ENCODE measurements at regions not wholly inside any gene's neighbourhood (a gene's known extent, or its start where the extent isn't known, plus 50 kb on each side); places are given as distances from the start of the nearest gene placed in this dataset.

- CTCF ChIA-PET: no interaction called here
- TF ChIP-seq ARNT (IDR thresholded peaks at IDR 0.05) (no peak), PKNOX1 (IDR thresholded peaks at IDR 0.05) (peak; percentile 78), CTBP1 (IDR thresholded peaks at IDR 0.05; ENCODE audit: borderline replicate concordance) (no peak), FOXA1 (IDR thresholded peaks at IDR 0.05) (peak; percentile 62; the same call in 1 of the 2 replicates)
- no peak for DNase-seq (ENCODE audit: extremely low spot score)
- POLR2A ChIA-PET: interaction anchor here (1.1 kb wide), 1 partner anchor 94 kb away, joined by 3 read pairs; the partner anchor contains the start of gene TBC1D5
These were observed 93.7 kb upstream of the TBC1D5 start for GRCh38 chr3:17836092-17836491.

DNA sequence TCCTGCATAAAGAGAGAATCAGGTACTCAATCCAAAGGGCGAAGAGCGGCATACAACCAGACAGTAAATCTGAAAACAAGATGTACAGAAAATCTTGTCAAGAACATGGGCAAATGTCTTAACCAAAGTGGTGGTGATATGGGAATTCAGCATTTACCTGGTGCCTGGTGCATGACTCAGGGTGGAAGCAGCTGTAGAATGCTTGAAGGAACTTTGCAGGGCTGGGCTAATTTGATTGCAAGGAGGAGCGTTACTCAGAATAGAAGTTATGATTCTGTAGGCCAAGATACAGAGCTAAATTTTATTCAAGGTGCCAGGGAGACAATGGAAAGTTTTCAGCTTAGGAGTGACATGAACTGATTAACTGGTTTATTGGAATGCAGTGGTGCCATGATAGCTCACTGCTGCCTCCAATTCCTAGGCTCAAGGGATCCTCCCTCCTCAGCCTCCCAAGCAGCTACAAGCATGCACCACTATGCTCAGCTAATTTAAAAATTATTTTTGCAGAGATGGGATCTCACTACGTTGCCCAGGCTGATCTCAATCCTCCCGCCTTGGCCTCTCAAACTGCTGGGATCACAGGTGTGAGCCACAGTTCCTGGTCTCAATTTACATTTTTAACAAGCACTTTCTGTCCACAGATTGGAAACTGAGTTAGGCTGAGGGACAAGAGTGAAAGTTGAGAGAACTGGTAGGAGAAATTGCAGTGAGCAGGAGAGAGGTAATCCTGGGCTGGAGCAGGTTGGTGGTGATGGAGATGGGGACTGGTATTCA is 91.5 kb upstream of the TBC1D5 start:
- no peak for DNase-seq (ENCODE audit: extremely low spot score)
- ChIA-PET CTCF (no interaction called here), POLR2A (no interaction called here)
- TF ChIP-seq NFRKB (IDR thresholded peaks at IDR 0.05): no peak
- no peak for TF ChIP-seq BHLHE40 (IDR thresholded peaks at IDR 0.05; ENCODE audit: borderline replicate concordance)
- TF ChIP-seq FOXM1 (IDR thresholded peaks at IDR 0.05; ENCODE audit: borderline replicate concordance): no peak
- TF ChIP-seq SUZ12 (IDR thresholded peaks at IDR 0.05): no peak
- TF ChIP-seq ZNF384 (IDR thresholded peaks at IDR 0.05): no peak
- TF ChIP-seq FOXK2 (IDR thresholded peaks at IDR 0.05): no peak
- no peak for TF ChIP-seq ELF4 (IDR thresholded peaks at IDR 0.05)
- no peak for TF ChIP-seq LEF1 (IDR thresholded peaks at IDR 0.05; ENCODE audit: borderline replicate concordance)
- TF ChIP-seq HDGF (IDR thresholded peaks at IDR 0.05; ENCODE audit: borderline replicate concordance): no peak
- no peak for TF ChIP-seq L3MBTL2 (conservative IDR thresholded peaks at IDR 0.05)
- TF ChIP-seq CTBP1 (IDR thresholded peaks at IDR 0.05; ENCODE audit: borderline replicate concordance): no peak
- no peak for TF ChIP-seq SP1 (IDR thresholded peaks at IDR 0.05)

GRCh38 chr3:17832016-17832415 is 89.6 kb upstream of the TBC1D5 start:
- DNase-seq (ENCODE audit: extremely low spot score): no peak
- TF ChIP-seq SUZ12 (IDR thresholded peaks at IDR 0.05) (no peak), BHLHE40 (IDR thresholded peaks at IDR 0.05; ENCODE audit: borderline replicate concordance) (no peak)
- ChIA-PET CTCF (no interaction called here), POLR2A (no interaction called here)

DNA sequence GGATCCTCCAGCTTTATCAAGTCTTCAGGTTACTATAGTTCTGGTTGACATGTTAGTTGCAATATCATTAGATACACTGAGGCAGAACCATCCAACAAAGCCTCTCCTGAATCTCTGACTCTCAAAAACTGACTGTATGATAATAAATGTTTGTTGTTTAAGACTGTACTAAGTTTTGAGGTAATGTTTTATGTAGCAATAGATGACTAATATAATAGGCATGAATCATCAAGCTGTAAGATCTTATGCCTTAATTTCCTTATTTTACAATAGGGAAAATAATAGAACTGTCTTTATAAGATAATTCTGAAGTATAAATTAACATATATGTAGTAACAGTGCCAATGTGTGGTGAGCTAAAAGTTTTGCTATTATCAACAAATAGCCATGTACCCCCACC is 88.9 kb upstream of the TBC1D5 start:
- TF ChIP-seq TARDBP (IDR thresholded peaks at IDR 0.05): no peak
- TF ChIP-seq FOXM1 (IDR thresholded peaks at IDR 0.05; ENCODE audit: borderline replicate concordance): no peak
- no peak for TF ChIP-seq SUZ12 (IDR thresholded peaks at IDR 0.05)
- no peak for TF ChIP-seq L3MBTL2 (conservative IDR thresholded peaks at IDR 0.05)
- TF ChIP-seq LEF1 (IDR thresholded peaks at IDR 0.05; ENCODE audit: borderline replicate concordance): no peak
- no peak for TF ChIP-seq ARNT (IDR thresholded peaks at IDR 0.05)
- TF ChIP-seq FOXK2 (IDR thresholded peaks at IDR 0.05): no peak
- no peak for TF ChIP-seq ELF4 (IDR thresholded peaks at IDR 0.05)
- no peak for TF ChIP-seq BHLHE40 (IDR thresholded peaks at IDR 0.05; ENCODE audit: borderline replicate concordance)
- DNase-seq (ENCODE audit: extremely low spot score): no peak
- ChIA-PET CTCF (no interaction called here), POLR2A (no interaction called here)

GRCh38 chr3:17830788-17831187 is 88.4 kb upstream of the TBC1D5 start:
- CTCF ChIA-PET: no interaction called here
- POLR2A ChIA-PET: no interaction called here
- DNase-seq (ENCODE audit: extremely low spot score): no peak
- TF ChIP-seq TARDBP (IDR thresholded peaks at IDR 0.05) (no peak), CTBP1 (IDR thresholded peaks at IDR 0.05; ENCODE audit: borderline replicate concordance) (no peak), ZNF384 (IDR thresholded peaks at IDR 0.05) (no peak), NFRKB (IDR thresholded peaks at IDR 0.05) (no peak), FOXK2 (IDR thresholded peaks at IDR 0.05) (no peak), ARNT (IDR thresholded peaks at IDR 0.05) (no peak), SUZ12 (IDR thresholded peaks at IDR 0.05) (no peak), ELF4 (IDR thresholded peaks at IDR 0.05) (no peak), LEF1 (IDR thresholded peaks at IDR 0.05; ENCODE audit: borderline replicate concordance) (no peak), HDGF (IDR thresholded peaks at IDR 0.05; ENCODE audit: borderline replicate concordance) (no peak), PKNOX1 (IDR thresholded peaks at IDR 0.05) (no peak), FOXA1 (IDR thresholded peaks at IDR 0.05) (no peak), BHLHE40 (IDR thresholded peaks at IDR 0.05; ENCODE audit: borderline replicate concordance) (no peak), SP1 (IDR thresholded peaks at IDR 0.05) (no peak), FOXM1 (IDR thresholded peaks at IDR 0.05; ENCODE audit: borderline replicate concordance) (no peak), L3MBTL2 (conservative IDR thresholded peaks at IDR 0.05) (no peak)

DNA sequence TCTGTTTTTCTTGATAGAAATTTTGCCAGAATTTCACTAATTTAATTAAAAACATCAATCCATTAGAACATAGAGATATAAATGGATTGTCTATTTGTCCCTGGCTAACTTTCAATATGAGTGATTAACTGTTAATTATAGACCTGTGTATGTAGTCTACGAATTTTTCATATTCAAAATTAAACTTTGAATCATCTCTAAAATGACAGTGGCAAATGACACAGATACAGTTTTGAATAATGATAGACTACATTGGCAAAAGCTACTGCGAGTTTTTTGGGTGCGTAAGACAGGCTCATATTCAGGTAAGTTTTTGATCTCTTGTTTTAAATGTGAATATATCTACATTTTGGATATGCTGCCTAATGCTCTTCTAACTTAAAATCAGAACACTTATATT is 86.0 kb upstream of the TBC1D5 start:
- ChIA-PET POLR2A (no interaction called here), CTCF (no interaction called here)
- DNase-seq (ENCODE audit: extremely low spot score): no peak
- TF ChIP-seq PKNOX1 (IDR thresholded peaks at IDR 0.05) (no peak), SP1 (IDR thresholded peaks at IDR 0.05) (no peak), BHLHE40 (IDR thresholded peaks at IDR 0.05; ENCODE audit: borderline replicate concordance) (no peak), FOXK2 (IDR thresholded peaks at IDR 0.05) (no peak), NFRKB (IDR thresholded peaks at IDR 0.05) (no peak), ARNT (IDR thresholded peaks at IDR 0.05) (no peak), LEF1 (IDR thresholded peaks at IDR 0.05; ENCODE audit: borderline replicate concordance) (no peak), ZNF384 (IDR thresholded peaks at IDR 0.05) (no peak), SUZ12 (IDR thresholded peaks at IDR 0.05) (no peak), HDGF (IDR thresholded peaks at IDR 0.05; ENCODE audit: borderline replicate concordance) (no peak), FOXM1 (IDR thresholded peaks at IDR 0.05; ENCODE audit: borderline replicate concordance) (no peak), ELF4 (IDR thresholded peaks at IDR 0.05) (no peak), L3MBTL2 (conservative IDR thresholded peaks at IDR 0.05) (no peak), FOXA1 (IDR thresholded peaks at IDR 0.05) (no peak), TARDBP (IDR thresholded peaks at IDR 0.05) (no peak), CTBP1 (IDR thresholded peaks at IDR 0.05; ENCODE audit: borderline replicate concordance) (no peak)

Data from HEK293T (cell line).